Stimulated activated CD4-positive, alpha-beta T cell treated with anti-CD3 and anti-CD28 coated beads, Interleukin-2, amount 100 ng/mL, for 48 hours (primary cell): ENCODE measurements at regions not wholly inside any gene's neighbourhood (a gene's known extent, or its start where the extent isn't known, plus 50 kb on each side); places are given as distances from the start of the nearest gene placed in this dataset.

Experiments
- DNase-seq, 2 donors: peaks; one replicate each; pipeline ENCODE4 v3.0.0-alpha.2; 2020

DNA sequence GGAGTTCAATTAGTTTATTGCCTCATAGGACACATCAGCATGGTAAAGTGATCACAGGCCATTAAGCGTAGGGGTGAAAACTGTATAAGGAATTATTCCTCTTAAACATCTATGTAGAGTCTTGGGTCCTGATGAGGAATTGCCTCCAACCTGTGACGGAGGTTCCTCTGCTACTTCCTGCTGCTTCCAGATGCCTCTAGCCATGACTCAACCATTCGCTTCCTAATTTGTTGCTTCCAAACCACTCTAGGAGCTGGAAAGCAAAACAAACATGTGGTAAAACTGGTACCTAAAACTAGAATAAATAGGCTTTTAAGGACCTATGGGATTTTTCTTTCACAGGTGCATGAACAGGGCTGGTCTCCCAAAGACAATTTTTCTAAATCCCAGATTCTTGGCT lies 253.8 kb downstream of the KLF12 start:
- no peak for DNase-seq

DNA sequence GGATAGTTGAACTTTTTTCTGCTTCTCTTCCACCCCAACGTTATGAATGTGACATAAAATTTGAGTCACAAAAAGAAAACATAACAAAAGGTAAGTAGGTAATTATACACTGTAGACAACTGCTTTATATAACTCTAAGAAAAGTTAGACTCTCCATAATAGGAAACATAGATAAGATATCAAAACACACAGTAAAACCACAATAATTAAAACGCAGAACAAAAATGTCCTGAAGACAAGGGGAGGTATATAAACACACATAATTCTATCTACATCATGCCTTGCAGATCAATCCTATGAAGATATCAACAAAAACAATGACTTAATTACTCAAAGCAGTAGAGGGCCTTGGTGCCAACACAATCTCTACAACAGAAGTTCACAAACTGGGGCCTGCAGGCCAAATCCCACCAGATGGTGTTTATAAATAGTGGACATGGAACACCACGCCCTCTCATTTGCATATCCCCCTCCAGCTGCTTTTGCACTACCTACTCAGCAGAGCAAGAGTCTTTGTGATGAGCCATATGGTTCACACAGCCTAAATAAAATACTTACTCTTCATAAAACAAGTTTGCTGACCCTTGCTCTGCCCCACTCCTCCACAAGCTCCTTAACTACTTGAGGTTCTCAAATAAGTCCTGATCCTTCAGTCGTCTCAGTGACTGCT lies 254.7 kb downstream of the KLF12 start:
- no peak for DNase-seq

DNA sequence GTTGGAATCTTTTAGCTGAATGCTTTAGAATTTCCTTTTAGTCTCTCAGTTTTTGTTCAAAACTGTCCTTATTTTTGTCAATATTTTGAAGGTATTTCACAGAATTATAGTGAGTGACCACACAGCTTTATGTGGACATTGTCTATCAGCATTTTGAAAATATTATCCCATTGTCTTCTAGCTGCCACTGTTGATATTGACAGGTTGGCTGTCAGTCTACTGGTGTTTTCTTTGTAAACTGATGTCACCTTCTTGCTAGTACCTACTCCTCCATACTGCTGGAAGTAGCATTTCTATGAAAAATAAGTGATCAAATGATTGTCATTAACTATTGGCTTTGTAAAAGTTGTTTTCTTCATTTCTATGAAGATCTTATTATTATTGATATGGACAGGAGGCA lies 256.8 kb downstream of the KLF12 start:
- DNase-seq = no peak

DNA sequence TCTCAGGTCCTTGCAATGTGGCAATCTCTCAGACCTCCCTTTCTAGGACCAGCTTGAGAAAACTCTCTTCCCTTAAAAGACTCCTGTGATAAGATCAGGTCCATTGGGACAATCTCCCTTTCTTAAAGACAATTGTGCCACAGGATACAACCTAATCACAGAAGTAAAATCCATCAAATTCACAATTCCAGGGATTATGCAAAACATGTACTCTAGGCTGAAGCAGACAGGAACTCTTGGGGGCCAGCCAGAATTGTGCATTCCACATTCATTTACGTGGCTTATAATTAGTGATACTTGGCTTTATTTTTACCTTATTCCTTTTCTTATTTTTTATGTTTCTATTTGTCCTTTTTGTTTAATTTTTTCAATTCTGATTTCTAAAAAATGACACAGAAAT lies 257.9 kb downstream of the KLF12 start:
- no peak for DNase-seq

DNA sequence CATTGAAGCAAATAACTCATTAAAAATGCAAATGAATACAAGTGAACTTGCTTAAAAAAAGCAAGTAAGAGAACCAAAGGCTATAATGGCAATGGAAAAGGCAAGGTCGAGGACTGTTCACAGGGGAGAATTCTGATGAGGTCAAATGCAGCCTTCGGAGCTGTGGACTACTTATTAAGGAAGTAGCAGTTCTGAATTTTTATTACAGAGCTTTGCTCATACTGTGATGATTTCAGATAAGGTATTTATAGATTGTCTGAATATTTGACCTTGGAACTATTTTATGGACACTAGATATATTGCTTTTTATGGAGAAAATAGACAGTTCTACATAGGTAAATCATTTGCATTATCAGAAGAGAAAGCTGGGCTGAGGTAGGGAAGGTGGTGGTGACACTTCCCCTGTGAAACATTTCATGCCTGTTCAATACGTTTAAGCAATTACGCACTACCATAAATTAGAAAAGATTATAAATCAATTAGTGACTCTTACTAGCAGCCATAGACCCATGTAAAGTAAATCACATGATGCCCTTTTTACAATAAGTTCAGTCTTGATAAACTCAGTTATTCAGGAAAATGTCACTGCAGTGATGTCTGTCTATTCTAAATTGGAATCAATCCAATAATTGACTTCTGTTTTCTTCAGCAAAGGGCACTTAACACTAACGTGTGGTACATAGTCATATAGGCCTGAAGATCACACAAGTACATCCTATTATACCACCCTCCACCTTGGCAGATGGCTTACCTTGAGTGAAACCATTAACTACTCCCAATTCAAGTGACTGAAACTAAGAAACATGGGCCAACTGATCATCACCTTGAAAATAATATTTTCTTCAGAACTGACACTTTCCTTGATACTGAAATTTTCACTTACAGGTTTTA lies 260.0 kb downstream of the KLF12 start:
- DNase-seq = no peak

DNA sequence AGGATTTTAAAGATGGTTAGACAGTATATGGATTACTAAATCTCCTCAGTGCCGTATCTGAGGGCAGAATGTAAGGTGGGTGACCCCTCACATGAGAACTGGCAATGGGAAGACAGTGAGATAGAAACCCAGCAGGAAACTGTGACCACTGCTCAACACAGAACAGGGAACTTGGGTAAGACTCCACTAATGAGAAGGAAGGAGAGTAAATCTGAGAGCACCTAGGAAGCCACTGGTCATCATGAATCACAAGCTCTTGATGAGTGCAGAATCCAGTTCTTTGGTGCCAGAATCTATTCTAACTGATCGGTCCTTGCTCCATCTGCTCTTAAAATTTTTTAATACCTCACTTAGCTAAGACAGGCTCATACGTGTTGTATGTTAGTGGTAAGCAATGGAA lies 261.8 kb downstream of the KLF12 start:
- DNase-seq = no peak

DNA sequence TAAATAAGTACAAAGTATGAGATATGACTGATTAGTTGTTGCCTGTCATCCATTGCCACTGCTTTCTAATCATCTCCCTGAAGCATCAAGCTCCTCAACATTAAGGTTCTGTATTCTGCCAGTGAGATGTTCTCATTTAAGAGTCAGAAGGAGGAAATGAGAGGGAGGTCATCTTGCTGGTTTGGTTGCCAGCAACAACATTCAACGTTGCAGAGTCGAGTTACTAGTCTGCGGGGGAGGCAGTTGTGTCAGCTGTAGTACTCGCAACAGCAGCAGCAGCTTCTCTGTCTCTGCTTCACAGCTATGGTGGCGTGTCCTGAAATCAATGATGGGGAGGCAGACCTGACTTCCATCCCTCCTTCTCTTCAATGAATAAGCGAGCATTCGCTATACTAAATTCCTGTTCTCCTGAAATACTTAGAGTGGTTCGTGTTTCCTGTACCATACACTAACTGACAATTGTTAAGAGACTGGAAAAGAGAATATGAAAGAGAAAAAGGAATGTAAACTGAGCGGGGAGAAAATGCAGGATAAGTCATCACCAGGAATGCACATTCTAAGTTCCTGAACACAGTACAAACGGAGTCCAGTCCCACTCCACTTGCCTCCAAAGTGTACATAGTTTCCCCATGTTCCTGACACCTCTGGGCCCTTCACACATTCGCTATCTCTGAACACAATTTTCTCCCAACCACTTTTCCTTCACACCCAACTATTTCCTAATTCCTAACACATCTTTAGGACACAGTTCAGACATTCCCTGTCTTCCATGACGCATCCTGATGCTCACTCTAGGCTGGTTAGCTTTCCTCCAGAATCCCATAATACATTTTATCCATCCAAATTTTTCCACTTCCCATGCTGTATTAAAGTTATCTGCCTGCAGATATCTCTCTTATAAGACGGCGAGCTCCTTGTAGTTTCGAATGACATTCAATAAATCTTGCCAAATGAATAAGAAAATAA lies 263.0 kb downstream of the KLF12 start:
- no peak for DNase-seq

DNA sequence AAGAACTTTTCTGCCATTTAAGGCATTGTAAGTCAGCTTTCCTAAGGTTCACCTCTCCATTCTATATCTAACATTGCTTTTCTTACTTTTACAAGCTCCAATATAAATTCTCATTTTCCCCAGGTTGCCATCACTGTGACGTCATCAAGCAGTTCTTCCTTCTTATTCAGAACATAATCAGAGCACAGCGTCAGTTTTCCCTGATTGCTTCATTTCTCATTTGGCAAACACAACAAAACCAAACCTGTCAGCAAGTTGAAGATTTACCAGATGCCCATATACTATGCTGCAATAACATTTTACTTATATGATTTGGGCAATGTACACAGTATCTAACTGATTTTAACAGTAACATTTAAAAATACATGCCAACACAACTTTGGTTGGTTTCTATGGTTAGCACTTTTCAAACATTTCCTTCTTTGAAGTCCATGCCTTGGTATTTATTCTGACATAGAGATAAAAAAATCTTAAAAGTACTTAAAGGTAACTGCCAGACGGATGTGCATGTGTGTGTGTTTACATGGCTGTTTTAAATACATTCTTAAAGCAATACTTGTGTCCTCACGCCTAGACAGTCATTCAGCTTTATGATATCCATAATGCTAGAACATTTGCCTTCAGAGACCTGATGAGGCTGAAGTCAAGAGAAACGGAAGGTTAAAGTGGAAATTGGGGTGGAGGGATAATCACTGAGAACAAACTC lies 264.0 kb downstream of the KLF12 start:
- no peak for DNase-seq

DNA sequence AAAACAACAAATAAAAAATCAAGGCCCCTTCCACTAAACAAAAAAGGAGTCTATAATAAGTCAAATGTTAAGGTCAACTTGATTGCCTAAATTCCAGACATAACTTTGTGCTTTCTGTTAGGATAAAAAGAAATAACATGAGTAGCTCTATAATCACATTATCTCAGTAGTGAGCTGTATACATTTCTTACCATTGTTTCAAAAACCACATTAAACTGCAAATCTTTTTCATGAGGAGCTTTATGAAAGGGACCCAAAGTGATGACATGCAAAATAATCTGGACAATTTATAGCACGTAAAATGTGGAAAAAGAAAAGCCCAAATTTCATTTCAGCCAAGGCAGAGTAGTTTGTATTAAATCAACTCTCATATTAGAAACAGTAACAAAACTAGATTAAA lies 269.2 kb downstream of the KLF12 start:
- DNase-seq = no peak

DNA sequence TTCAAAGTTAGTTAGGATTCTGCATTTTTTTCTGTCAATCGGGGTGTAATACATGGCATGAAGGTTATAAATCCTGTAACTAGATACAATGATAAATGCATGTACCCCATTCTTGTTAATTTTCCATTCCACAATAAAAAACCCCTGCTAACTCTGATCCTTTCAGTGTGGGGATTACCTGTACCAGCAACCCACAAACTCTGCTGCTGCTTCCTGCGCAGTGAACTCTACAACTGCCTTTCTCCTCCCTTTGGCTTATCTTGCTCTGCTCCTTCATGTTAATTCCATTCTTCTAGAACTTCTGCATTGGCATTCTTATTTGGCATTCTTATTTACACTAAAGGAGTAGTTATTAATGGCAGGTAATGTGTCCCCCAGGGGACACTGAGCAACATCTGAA lies 273.1 kb downstream of the KLF12 start:
- no peak for DNase-seq

DNA sequence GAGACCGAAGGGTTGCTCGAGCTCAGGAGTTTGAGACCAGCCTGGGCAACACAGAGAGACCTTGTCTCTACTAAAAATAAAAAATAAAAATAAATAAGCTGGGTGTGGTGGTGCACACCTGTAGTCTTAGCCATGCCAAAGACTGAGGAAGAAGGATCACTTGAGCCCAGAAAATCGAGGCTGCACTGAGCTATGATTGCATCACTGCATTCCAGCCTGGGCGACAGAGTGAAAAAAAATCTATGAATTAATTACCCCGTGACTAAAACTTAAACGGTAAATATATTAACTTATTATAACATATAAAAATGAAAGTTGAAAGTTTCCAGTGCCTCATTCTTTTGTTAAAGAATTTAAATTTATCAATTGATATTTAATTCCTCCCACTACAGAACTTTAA lies 273.7 kb downstream of the KLF12 start:
- DNase-seq = no peak

DNA sequence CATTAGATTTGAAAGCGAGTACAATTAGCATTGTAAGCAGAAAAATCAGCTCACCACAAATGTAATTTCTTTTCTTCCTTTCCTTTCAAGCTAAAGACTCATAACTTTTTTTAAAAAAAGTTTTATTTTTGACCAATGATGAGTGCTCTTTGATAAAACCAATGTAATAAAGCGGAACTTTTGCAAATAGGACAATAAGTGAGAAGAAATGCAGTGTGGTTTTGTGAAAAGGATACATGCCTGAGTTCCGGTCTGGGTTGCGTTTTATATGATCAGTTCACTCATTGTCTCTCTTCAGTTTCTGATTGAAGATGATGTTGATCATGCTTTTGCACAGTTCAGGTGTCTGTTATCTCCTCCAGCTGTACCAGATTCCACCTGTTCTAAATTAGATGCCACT lies 274.4 kb downstream of the KLF12 start:
- DNase-seq = no peak

DNA sequence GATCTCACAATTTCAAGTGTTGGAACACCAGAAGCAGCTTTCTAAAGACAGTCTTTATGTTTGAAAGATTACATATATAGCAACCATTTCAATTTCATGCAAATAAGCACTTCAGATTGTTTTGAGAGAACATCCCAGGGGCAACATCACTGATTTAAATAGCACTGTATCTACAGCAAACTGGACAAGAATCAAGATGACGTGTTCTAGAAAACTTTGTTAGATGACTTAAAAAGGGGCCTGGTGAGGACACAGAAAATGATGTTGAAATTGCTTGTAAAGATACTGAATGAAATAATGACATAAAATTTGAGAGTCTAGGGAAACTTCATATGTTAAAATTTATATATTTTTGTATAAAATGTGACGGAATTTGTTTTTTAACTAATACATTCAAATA lies 277.1 kb downstream of the KLF12 start:
- DNase-seq = no peak

DNA sequence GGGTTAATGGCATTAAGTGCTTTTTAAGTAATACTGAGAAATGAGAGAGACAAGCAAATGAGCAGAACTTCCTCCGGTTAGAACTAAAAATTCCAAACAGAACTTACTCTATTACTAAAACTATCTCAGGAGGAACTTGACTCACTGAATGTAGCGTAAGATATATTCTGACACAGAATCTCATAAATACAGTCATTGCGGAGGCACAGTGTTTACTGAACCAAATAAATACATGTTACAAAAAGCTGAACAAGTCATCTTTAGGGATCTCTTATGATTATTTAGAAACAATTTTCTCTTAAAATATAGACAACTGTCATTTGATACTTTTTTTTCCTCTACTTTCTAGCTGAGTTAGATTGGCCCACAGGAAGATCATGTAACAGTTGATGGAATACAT lies 283.1 kb downstream of the KLF12 start:
- no peak for DNase-seq

DNA sequence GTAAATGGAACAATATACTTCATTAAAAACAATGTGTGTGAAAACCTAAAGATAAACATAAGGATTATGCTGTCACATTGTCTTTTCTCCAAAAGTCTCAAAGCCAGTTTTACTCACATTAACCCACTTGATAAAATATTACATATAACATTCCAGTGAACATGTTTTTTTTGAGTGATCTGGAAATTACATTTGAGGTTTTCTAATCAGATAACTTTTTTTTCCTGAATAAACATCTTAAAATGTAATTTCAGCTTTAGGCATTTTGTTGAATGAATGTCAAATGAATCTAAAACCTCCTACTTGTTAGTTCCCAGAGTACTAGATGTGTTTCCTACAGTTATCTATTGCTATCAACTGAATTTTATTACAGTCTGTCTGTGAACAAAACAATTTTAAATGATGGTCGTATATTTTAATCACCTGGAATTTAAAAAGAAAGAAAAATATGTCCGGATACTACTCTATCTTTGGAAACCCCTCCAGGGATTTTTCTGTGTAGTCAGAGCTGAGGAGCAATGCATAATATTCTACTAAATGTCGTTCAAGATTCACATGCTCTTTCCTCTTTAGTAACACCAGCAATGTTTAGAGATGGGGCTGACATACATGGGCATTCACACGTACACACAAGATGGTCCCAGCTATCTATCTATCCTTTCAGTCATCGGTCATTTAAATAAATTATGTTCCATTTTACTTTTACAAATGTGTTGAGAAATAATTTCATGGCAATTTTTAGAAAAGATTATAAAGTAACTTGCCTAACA lies 283.9 kb downstream of the KLF12 start:
- no peak for DNase-seq

DNA sequence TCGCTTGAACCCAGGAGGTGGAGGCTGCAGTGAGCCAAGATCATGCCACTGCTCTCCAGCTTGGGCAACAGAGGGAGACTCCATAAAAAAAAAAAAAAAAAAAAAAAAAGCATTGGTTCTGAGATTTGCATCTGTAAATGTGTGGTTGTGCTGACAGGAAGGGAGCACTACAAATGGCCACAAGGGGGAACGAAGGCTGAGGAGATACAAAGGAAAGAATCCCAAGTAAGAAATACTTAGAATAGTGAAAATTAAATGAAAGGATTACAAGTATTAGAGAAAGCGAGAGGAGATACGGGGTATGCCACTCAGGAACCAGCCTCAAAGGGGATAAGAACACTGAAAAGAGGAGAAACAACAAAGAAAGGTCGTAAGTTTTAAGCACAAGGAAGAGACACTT lies 284.9 kb downstream of the KLF12 start:
- DNase-seq = no peak

DNA sequence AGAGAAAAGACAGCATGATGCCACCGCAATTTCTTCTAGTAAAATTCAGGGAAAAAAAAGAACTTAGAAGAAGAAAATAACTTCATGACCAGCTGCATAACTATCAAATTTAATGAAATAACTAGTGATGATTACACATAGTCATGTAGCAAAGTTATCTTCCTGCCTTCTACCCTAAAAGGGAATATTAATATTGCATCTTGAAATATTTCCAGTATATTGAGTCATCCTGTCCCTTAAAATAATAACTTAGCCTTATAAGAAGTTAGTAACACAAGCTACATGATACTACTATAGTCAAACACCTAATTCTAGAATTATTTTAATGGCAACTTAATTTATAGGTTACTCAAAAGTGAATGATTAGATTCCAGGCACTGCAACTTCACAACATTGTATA lies 289.2 kb downstream of the KLF12 start:
- no peak for DNase-seq

DNA sequence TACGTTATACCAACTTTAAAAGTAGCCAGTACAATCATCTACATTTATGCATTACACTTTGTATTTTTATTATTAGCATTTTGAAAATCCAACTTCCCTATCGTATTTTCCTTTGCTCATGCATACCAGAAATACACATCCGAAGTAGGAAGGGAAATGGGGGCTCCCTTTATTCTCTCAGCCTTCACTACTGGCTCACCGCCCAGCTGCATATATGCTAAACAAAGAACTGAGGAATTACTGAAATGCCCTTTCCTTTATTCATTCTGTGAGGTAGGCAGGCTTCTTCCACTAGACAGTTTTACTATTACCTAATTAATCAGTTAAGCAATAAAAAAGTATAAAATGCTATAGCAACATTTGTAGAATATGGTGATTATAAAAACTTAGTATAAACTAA lies 291.6 kb downstream of the KLF12 start:
- DNase-seq = no peak

DNA sequence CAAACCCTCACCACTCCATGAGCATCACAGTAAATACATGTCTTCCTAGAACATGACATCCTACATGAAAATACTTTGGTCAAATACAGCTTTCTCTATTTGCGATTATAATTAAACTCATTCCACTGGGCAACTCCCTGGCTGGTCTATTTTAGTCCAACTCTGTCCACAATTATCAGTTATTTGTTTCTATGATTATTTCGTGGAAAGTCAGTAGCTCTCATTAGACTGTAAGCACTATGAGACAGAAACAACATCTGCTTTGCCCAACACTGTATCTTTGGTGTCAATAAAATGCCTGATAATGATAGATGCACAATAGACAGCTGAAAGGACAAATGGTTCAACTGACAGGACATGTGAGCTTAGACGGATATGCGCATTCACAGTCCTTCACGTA lies 292.0 kb downstream of the KLF12 start:
- DNase-seq = no peak

DNA sequence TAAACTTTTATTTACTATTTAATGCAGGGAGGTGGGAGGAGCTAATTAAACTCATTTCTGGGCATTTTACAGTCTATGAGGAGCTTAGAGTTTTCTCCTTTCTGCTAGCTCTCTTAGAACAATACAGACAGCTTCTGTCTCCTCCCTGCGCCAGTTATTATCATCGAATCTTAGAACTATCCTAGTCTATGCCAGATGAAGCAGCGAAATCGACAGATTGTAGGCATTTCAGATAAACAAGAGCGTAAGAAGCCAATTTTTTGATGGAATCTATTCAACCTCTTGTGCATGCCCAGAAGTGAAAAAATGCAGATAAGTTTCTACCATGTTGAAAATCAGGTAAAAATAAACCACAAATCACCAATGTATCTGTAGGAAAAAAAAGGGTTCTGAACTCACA lies 297.1 kb downstream of the KLF12 start:
- no peak for DNase-seq

DNA sequence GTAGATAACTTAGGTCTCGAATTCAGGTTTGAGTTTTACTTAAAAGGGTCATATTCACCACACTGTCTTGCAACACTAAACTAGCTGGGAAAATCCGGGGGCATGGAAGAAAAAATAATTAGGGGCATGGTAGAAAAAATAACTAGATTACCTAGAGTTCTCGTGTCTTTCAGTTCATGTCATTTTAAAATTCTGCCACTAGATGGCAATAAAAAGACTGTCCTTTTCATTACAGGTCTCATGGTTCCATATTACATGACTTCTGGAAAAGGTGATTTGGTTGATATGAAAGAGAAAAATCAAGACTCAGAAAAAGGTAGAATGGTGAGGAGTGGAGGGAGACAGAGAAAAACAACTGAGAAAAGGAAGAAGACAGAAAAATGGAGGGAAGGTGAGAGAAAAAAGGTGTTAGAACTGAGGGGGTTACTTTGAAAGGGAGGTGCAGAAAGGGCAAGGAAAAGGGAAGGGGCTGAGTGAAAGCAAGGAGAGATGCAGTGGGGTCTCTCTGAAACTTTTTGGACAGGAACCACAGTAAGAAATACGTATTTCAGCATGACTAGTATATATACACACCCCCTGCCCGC lies 299.0 kb downstream of the KLF12 start:
- DNase-seq = no peak
